H1 (cell line): ENCODE measurements at regions not wholly inside any gene's neighbourhood (a gene's known extent, or its start where the extent isn't known, plus 50 kb on each side); places are given as distances from the start of the nearest gene placed in this dataset.

Experiments used
- ATF3 ChIP-seq: IDR thresholded peaks from 2 replicates; pipeline ENCODE4 v1.6.1; 2011; ENCODE audit warnings: low read depth, mild to moderate bottlenecking, low read length; ENCODE audit not compliant: insufficient read depth
- BRCA1 ChIP-seq: IDR thresholded peaks from 2 replicates; pipeline ENCODE4 v1.6.1; 2012; ENCODE audit warnings: low read depth, low read length, improper control_type of control experiment
- CTCF ChIP-seq, 3 experiments: IDR thresholded peaks; 1 replicate in 2 of 3; 2 replicates in 1 of 3; pipeline versions ENCODE4 v1.5.1 to v1.6.1; 2011; ENCODE audit warnings: low read length in 3 of 3, mild to moderate bottlenecking in 3 of 3, inconsistent platforms in 2 of 3, low read depth in 1 of 3, moderate library complexity in 1 of 3; ENCODE audit not compliant: insufficient read depth in 1 of 3; ENCODE audit errors: control extremely low read depth in 1 of 3
- SP1 ChIP-seq: IDR thresholded peaks from 2 replicates; pipeline ENCODE4 v1.6.1; 2011; ENCODE audit warnings: low read depth, low read length
- SP2 ChIP-seq: IDR thresholded peaks from 2 replicates; pipeline ENCODE4 v1.6.1; 2012; ENCODE audit warnings: mild to moderate bottlenecking, low read length, inconsistent platforms
- TAF1 ChIP-seq: IDR thresholded peaks from 2 replicates; pipeline ENCODE4 v1.6.1; 2011; ENCODE audit warnings: mild to moderate bottlenecking, low read depth, low read length
- TF ChIP-seq, protein P1 (sequence below): IDR thresholded peaks from 2 replicates; pipeline ENCODE4 v1.6.1; 2011; ENCODE audit warnings: low read length, improper control_type of control experiment

- TF ChIP-seq TAF1 (no peak), CTCF (IDR thresholded peaks at IDR 0.05; ENCODE audit: control extremely low read depth in 1 of 3, insufficient read depth in 1 of 3, low read depth in 1 of 3, low read length in 3 of 3) (no peak), ATF3 (no peak), SP2 (no peak), BRCA1 (no peak), SP1 (no peak)
- TF ChIP-seq, protein P1, sequence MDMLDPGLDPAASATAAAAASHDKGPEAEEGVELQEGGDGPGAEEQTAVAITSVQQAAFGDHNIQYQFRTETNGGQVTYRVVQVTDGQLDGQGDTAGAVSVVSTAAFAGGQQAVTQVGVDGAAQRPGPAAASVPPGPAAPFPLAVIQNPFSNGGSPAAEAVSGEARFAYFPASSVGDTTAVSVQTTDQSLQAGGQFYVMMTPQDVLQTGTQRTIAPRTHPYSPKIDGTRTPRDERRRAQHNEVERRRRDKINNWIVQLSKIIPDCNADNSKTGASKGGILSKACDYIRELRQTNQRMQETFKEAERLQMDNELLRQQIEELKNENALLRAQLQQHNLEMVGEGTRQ = no peak
Measured at GRCh38 chr1:199727682-199728081, 299.8 kb upstream of the NR5A2 start.
